Transverse colon (tissue), 4 donors: ENCODE measurements at regions not wholly inside any gene's neighbourhood (a gene's known extent, or its start where the extent isn't known, plus 50 kb on each side); places are given as distances from the start of the nearest gene placed in this dataset.

Experiments
- CTCF ChIP-seq, 5 experiments: fragments of 200-600 bp in 3 of 5; fragments of 450-650 bp in 2 of 5; sonication (generic) in 3 of 5; IDR thresholded peaks; 1 replicate in 2 of 5; 2 replicates in 3 of 5; pipeline ENCODE4 v1.5.1; 2016 to 2017; ENCODE audit warnings: antibody characterized with exemption in 5 of 5, inconsistent platforms in 3 of 5, mild to moderate bottlenecking in 2 of 5, moderate library complexity in 1 of 5
- POLR2A ChIP-seq: fragments of 450-650 bp; IDR thresholded peaks from one replicate; pipeline ENCODE4 v1.6.1; 2016; ENCODE audit warnings: antibody characterized with exemption, mild to moderate bottlenecking, moderate library complexity
- POLR2AphosphoS5 ChIP-seq, 3 donors: sonication (generic); formaldehyde crosslinking; IDR thresholded peaks; one replicate each; pipeline ENCODE4 v1.6.1; 2016; ENCODE audit warnings: antibody characterized with exemption in 3 of 3

- TF ChIP-seq POLR2AphosphoS5 (IDR thresholded peaks at IDR 0.05): no peak
- TF ChIP-seq CTCF (IDR thresholded peaks at IDR 0.05): no peak
- no peak for TF ChIP-seq POLR2A
Observed at GRCh38 chr3:144894576-144894975, 923.0 kb downstream of the DIPK2A start.
